ENCODE measurements at regions not wholly inside any gene's neighbourhood (a gene's known extent, or its start where the extent isn't known, plus 50 kb on each side); places are given as distances from the start of the nearest gene placed in this dataset.

- no peak overlapping the region for H3K23ac ChIP-seq (ENCODE audit: insufficient read length)
- no peaks in the 10 kb centered on the region for H3K27me3 ChIP-seq (replicated peaks in 1 of 4; ENCODE audit: control insufficient read depth in 3 of 4, extremely low read depth in 1 of 4, insufficient read depth in 3 of 4, low read length in 3 of 4)
- no peak overlapping the region for H2BK15ac ChIP-seq (ENCODE audit: low read length)
- no peak overlapping the region for H2BK5ac ChIP-seq (ENCODE audit: low read depth, low read length)
- WGBS, 2 experiments (ENCODE audit: extremely low coverage in 1 of 2, insufficient coverage in 1 of 2, insufficient read length in 1 of 2, insufficient replicate concordance in 2 of 2, low coverage in 1 of 2, low lambda C conversion rate in 2 of 2, missing lambda C conversion rate in 1 of 2), result 94% methylated on average over 3 of the region's 3 CpGs; no CpG with 5 or more reads in 1 of the 2 experiments
- H2AFZ ChIP-seq (ENCODE audit: low read length), result 0 out of 2 replicates have a peak overlapping the region, but pooled peaks have one; percentile 5
- DNase-seq (ENCODE audit: low read depth in 1 of 2, low spot score in 2 of 2), result no peak
- H3K4ac ChIP-seq (replicated peaks; ENCODE audit: insufficient read length, low read depth, low read length), result no peak overlapping the region
- H4K5ac ChIP-seq (ENCODE audit: insufficient read length, low read depth, low read length), result no peak overlapping the region
- CTCF ChIA-PET (ENCODE audit: partially characterized antibody), result no interaction called here
- no peak overlapping the region for H2BK12ac ChIP-seq (ENCODE audit: low read depth, low read length)
- H3K79me2 ChIP-seq (ENCODE audit: control insufficient read depth in 1 of 2, insufficient read depth in 2 of 2, low read length in 2 of 2), result no peaks in the 10 kb centered on the region
- H3K23me2 ChIP-seq (ENCODE audit: low read depth, low read length), result 0 out of 2 replicates have a peak, but pooled peaks cover 2% of the 10 kb centered on the region
- no peak overlapping the region for H3K4me3 ChIP-seq (ENCODE audit: extremely low read depth in 1 of 4, insufficient read depth in 2 of 4, low read depth in 3 of 4, low read length in 4 of 4)
- no peak overlapping the region for H3K4me2 ChIP-seq (ENCODE audit: insufficient read depth in 1 of 2, low read depth in 2 of 2, low read length in 2 of 2)
- no peak overlapping the region for H2BK20ac ChIP-seq (ENCODE audit: low read length)
- H2AK5ac ChIP-seq (ENCODE audit: low read depth, low read length), result no peak overlapping the region
- H2BK120ac ChIP-seq (replicated peaks; ENCODE audit: low read depth, low read length), result no peak overlapping the region
- POLR2A ChIA-PET (ENCODE audit: partially characterized antibody), result no interaction called here
- H4K8ac ChIP-seq (ENCODE audit: extremely low read depth, insufficient read depth, low read length), result no peak overlapping the region
- H4K91ac ChIP-seq (replicated peaks; ENCODE audit: insufficient read length, low read length), result no peak overlapping the region
- no peaks in the 10 kb centered on the region for H3K9me3 ChIP-seq (ENCODE audit: insufficient read depth in 2 of 2, low read depth in 1 of 2, low read length in 1 of 2)
- H3K36me3 ChIP-seq (ENCODE audit: control insufficient read depth in 2 of 4, insufficient read depth in 4 of 4, low read length in 3 of 4), result no peaks in the 10 kb centered on the region
- no peak overlapping the region for H3K9ac ChIP-seq (replicated peaks in 1 of 4; ENCODE audit: extremely low read depth in 1 of 4, low read depth in 3 of 4, low read length in 3 of 4)
- no peak overlapping the region for H3K27ac ChIP-seq (ENCODE audit: low read depth, low read length)
- no peak for FAIRE-seq
- no peak overlapping the region for H3K14ac ChIP-seq (ENCODE audit: insufficient read length)
- no peaks in the 10 kb centered on the region for H4K20me1 ChIP-seq (replicated peaks in 1 of 2; ENCODE audit: control insufficient read depth in 1 of 2, insufficient read depth in 2 of 2, low read length in 2 of 2)
- H3K56ac ChIP-seq (replicated peaks; ENCODE audit: insufficient read length, low read depth, low read length), result no peak overlapping the region
- H3K79me1 ChIP-seq (ENCODE audit: low read depth, low read length), result no peaks in the 10 kb centered on the region
- peaks cover 0 to 3% (median 2%) of the 10 kb centered on the region in 4 experiments; a peak in 3 of 7 replicates for H3K4me1 ChIP-seq (replicated peaks in 1 of 4; ENCODE audit: control insufficient read depth in 3 of 4, insufficient read depth in 4 of 4, low read length in 3 of 4)
- H3K18ac ChIP-seq (ENCODE audit: extremely low read depth, low read length), result no peak overlapping the region
- TF ChIP-seq SRF (IDR thresholded peaks at IDR 0.05; ENCODE audit: low read depth, low read length) (no peak), SIN3A (conservative IDR thresholded peaks at IDR 0.05 in 1 of 2, IDR thresholded peaks at IDR 0.05 in 1 of 2; ENCODE audit: low read depth in 1 of 2, low read length in 2 of 2) (no peak), BACH1 (IDR thresholded peaks at IDR 0.05; ENCODE audit: low read length) (no peak), GTF2F1 (IDR thresholded peaks at IDR 0.05; ENCODE audit: borderline replicate concordance, low read depth, low read length) (no peak), TAF7 (optimal IDR thresholded peaks at IDR 0.05; ENCODE audit: borderline replicate concordance, low read depth, low read length) (no peak), E2F6 (IDR thresholded peaks at IDR 0.05) (no peak), NANOG (IDR thresholded peaks at IDR 0.05; ENCODE audit: insufficient read depth, low read depth, low read length, poor library complexity, severe bottlenecking) (no peak), SUZ12 (IDR thresholded peaks at IDR 0.05; ENCODE audit: low read length) (no peak), TAF1 (IDR thresholded peaks at IDR 0.05; ENCODE audit: low read depth, low read length) (no peak), EZH2 (IDR thresholded peaks at IDR 0.05; ENCODE audit: low read depth, low read length, severe bottlenecking) (no peak), POU5F1 (IDR thresholded peaks at IDR 0.05; ENCODE audit: low read depth, low read length) (no peak), RNF2 (IDR thresholded peaks at IDR 0.05; ENCODE audit: borderline replicate concordance, low read depth, low read length, missing control alignments, poor library complexity, severe bottlenecking) (no peak), KDM4A (IDR thresholded peaks at IDR 0.05; ENCODE audit: low read depth, low read length, severe bottlenecking) (no peak)
These were observed 610.2 kb downstream of the NR4A2 start for GRCh38 chr2:155722290-155722689.

Measured in H1 (cell line).